Ectodermal cell (in vitro differentiated cells): ENCODE measurements at regions not wholly inside any gene's neighbourhood (a gene's known extent, or its start where the extent isn't known, plus 50 kb on each side); places are given as distances from the start of the nearest gene placed in this dataset.

Source experiments
- H3K27ac ChIP-seq: 2 replicates; pipeline ENCODE4 v1.7.0; 2013; ENCODE audit warnings: mild to moderate bottlenecking, low read depth, low read length; ENCODE audit not compliant: insufficient read depth, poor library complexity, severe bottlenecking
- H3K27me3 ChIP-seq: 2 replicates; pipeline ENCODE4 v1.7.0; 2013; ENCODE audit warnings: mild to moderate bottlenecking, low read length; ENCODE audit not compliant: insufficient read depth, control insufficient read depth, poor library complexity, severe bottlenecking
- H3K36me3 ChIP-seq: one replicate; pipeline ENCODE4 v1.7.0; 2013; ENCODE audit warnings: low read length; ENCODE audit not compliant: control insufficient read depth, insufficient read depth
- H3K4me1 ChIP-seq: one replicate; pipeline ENCODE4 v1.7.0; 2013; ENCODE audit warnings: low read length; ENCODE audit not compliant: control insufficient read depth, insufficient read depth
- H3K4me3 ChIP-seq: 2 replicates; pipeline ENCODE4 v1.7.0; 2013; ENCODE audit warnings: low read depth, low read length, control low read depth; ENCODE audit not compliant: insufficient read depth
- H3K9me3 ChIP-seq: 2 replicates; pipeline ENCODE4 v1.7.0; 2013; ENCODE audit warnings: mild to moderate bottlenecking, low read length, moderate library complexity; ENCODE audit not compliant: control insufficient read depth
- WGBS, 2 experiments: methylation state at CpG; one replicate each; pipeline ENCODE4 v1.1.7; 2013; ENCODE audit warnings: missing lambda C conversion rate in 2 of 2; 5-methylcytosine and 5-hydroxymethylcytosine counted together

DNA sequence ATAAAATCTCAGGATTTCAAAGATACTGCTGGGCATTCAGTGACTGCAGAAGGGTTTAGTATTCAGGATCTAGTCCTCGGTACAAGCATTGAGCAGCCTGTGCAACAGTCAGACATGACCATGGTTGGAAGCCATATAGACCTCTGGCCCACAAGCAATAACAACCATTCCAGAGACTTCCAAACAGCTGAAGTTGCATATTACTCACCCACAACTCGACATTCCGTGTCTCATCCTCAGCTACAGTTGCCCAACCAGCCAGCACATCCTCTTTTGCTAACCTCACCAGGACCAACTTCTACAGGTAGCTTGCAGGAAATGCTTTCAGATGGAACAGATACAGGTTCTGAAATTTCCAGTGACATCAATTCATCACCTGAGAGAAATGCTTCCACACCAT is 156.8 kb downstream of the C11orf91 start:
- H3K27ac ChIP-seq = no peak overlapping the region

DNA sequence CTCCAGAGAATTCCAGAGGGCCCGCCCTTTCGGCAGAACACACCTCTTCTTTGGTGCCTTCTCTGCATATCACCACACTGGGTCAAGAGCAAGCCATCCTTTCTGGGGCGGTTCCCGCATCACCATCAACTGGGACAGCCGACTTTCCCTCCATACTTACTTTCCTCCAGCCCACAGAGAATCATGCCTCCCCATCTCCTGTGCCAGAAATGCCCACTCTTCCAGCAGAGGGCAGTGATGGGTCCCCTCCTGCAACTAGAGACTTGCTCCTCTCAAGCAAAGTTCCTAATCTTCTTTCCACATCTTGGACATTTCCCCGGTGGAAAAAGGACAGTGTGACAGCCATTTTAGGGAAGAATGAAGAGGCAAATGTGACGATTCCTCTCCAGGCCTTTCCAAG is 157.7 kb downstream of the C11orf91 start:
- 78 to 84% methylated on average over 7 of the region's 7 CpGs for WGBS, 2 experiments
- Histone ChIP-seq H3K4me3 (no peak overlapping the region), H3K27me3 (no peaks in the 10 kb centered on the region), H3K36me3 (no peaks in the 10 kb centered on the region), H3K9me3 (no peaks in the 10 kb centered on the region), H3K27ac (no peak overlapping the region), H3K4me1 (peaks cover 9% of the 10 kb centered on the region)

More for the DNA sequence above, 156.8 kb downstream of the C11orf91 start:
- no peak overlapping the region for H3K4me3 ChIP-seq
- H3K27me3 ChIP-seq = no peaks in the 10 kb centered on the region
- 92 to 94% methylated on average over 3 of the region's 3 CpGs for WGBS, 2 experiments
- no peaks in the 10 kb centered on the region for H3K9me3 ChIP-seq
- H3K36me3 ChIP-seq = no peaks in the 10 kb centered on the region
- H3K4me1 ChIP-seq = peaks cover 9% of the 10 kb centered on the region

DNA sequence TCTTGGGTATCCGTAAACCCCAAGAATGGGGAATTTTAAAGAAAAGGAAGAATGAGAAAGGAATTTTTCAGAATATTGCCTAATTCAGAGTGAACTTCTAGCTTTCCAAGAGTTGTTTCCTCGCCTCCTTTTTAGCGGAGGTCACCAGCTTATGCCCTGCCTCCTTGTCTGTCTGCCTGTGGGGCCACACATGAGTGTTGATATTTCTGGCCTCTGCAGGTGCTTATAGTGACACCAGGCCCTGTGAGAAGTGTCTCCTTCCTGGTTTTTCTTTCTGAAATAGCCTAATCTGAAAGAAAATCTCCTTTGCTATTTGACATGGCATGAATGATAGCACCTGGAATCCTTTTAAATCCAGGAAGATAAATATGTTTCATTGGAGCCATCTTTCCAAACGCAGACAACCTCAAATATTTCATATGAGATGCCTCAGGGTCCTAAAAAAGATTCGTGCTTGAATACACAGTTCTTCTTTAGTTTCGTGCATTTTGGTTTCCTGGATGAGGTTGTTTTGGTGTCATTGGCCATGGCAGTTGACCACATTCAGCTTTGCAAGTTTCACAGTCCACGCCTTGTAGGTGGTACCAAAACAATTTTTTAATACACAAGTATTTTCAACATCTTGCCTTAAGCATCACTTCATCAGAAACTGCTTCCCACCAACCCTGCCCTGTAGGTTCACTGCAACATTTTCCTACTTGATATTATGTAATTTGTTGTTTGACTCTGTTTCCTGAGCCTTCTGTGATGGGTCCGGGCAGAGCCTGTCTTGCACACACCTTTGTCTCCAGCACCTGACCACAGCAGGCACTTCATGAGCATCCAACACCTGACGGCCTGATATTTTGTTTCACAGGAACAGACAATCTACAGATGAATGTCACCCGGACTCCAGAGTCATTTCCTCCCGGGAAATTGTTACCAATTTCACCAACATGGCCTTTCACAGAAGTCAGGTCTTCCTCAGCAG is 159.4 kb downstream of the C11orf91 start:
- no peaks in the 10 kb centered on the region for H3K36me3 ChIP-seq
- H3K27me3 ChIP-seq = no peaks in the 10 kb centered on the region
- no peak overlapping the region for H3K4me3 ChIP-seq
- WGBS, 2 experiments = 94 to 95% methylated on average over 11 of the region's 11 CpGs
- H3K9me3 ChIP-seq = no peaks in the 10 kb centered on the region
- H3K27ac ChIP-seq = no peak overlapping the region
- peaks cover 9% of the 10 kb centered on the region for H3K4me1 ChIP-seq

DNA sequence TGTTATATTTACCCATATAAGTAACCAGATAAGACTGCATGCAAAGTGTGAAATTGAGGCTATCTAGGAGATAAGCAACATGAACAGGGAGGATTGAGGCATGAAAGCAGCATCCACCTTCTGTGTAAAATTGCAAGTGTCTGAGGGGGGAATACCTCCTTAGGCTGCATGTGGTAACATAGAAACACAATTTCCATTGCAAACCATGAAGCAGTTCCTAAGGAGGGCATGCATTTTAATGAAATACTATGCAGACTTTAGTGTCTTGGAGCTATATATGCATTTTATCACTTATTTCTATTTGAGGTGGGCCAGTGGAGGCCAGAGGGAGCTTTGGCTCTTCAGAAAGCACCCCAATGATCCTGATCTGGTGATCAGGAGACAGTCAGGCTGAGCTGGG is 160.2 kb downstream of the C11orf91 start:
- H3K27me3 ChIP-seq = no peaks in the 10 kb centered on the region
- H3K4me1 ChIP-seq = peaks cover under 1% of the 10 kb centered on the region
- no peaks in the 10 kb centered on the region for H3K9me3 ChIP-seq
- H3K4me3 ChIP-seq = no peak overlapping the region
- no peaks in the 10 kb centered on the region for H3K36me3 ChIP-seq
- H3K27ac ChIP-seq = no peak overlapping the region

DNA sequence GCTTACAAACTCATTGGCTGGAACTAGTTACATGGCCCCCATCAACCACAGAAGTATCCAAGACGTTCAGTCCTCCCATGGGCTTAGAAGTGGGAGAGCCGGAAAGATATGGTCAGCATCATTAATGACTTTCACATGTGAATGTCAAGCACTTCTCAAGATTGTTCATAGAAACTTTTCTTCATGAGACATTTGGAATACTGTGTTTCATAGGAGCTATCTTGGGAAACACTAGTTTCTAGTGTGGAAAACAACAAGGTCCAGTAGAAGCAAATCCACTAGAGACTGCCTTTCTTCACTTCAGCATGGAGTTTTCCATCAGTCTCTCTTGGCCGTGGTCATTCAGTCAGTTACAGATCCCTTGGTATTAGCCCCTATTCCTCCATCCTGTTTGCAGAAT is 160.9 kb downstream of the C11orf91 start:
- Histone ChIP-seq H3K9me3 (no peaks in the 10 kb centered on the region), H3K36me3 (no peaks in the 10 kb centered on the region), H3K27ac (no peak overlapping the region), H3K4me3 (no peak overlapping the region), H3K27me3 (no peaks in the 10 kb centered on the region), H3K4me1 (no peaks in the 10 kb centered on the region)
- WGBS, 2 experiments = 92 to 96% methylated on average over 3 of the region's 3 CpGs

DNA sequence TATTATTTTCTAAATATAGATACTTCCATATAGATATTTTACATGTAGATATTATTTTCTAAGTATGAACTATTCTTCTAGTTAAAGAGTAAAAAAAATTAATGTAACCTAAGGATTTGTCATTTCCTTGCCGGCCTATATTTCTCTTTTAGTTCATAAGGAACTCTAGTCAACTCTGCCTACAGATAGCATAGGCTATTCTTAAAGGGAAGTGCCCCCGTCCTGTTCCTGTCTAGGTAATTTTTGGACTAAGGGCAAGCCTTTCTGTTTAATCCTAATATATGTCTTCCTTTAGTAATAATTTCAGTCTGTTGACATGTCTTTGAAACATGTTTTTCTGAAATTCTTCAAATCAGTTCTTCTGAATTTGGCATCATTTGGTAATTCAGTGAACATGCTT is 161.9 kb downstream of the C11orf91 start:
- Histone ChIP-seq H3K4me1 (no peaks in the 10 kb centered on the region), H3K27ac (no peak overlapping the region), H3K4me3 (no peak overlapping the region), H3K27me3 (no peaks in the 10 kb centered on the region), H3K36me3 (no peaks in the 10 kb centered on the region), H3K9me3 (no peaks in the 10 kb centered on the region)
- 88 to 92% methylated on average over 1 to 2 of the region's 2 CpGs for WGBS, 2 experiments

DNA sequence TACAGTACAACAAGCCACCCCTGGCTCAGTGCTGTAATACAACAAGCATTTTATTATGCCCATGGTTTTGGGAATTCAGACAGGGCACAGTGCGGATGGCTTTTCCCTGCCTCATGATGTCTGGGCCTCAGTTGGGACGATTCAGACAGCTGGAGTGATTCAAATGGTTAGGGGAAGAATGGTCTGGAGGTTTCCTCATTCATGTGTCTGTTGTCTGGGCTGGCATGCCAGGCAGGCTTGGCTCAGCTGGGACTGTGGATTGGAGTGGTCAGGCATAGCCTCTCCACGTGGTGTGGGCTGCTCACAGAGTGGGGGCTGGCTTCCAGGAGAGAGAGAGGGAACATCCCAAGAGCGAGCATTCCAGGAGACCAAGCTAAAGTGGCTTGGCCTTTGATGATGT is 164.4 kb downstream of the C11orf91 start:
- H3K27ac ChIP-seq = no peak overlapping the region
- no peaks in the 10 kb centered on the region for H3K4me1 ChIP-seq
- WGBS, 2 experiments = 84 to 88% methylated on average over 4 of the region's 4 CpGs
- no peak overlapping the region for H3K4me3 ChIP-seq
- no peaks in the 10 kb centered on the region for H3K9me3 ChIP-seq
- no peaks in the 10 kb centered on the region for H3K27me3 ChIP-seq
- H3K36me3 ChIP-seq = no peaks in the 10 kb centered on the region

DNA sequence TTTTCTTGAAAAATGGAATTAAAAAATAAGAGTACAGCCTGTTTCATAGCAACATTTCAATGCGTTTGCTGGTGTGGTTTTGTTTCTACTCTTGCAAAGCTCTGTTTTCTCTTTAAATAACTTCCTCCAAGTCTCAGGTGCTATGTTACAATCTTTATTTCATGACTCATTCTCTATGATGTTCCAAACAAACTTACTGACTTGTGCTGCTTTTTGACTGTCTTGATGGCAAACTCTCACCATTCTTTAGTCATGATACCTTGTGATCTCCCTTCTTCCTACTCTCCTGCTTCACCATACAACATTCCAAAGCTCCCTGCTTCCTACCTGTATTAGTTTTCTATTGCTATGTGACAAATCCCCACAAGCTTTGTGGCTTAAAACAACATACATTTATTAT is 166.1 kb downstream of the C11orf91 start:
- no peak overlapping the region for H3K4me3 ChIP-seq
- no peak overlapping the region for H3K27ac ChIP-seq
- H3K27me3 ChIP-seq = no peaks in the 10 kb centered on the region
- WGBS, 2 experiments = 93 to 94% methylated on average over 1 of the region's 1 CpG
- no peaks in the 10 kb centered on the region for H3K36me3 ChIP-seq
- H3K4me1 ChIP-seq = no peaks in the 10 kb centered on the region
- no peaks in the 10 kb centered on the region for H3K9me3 ChIP-seq

DNA sequence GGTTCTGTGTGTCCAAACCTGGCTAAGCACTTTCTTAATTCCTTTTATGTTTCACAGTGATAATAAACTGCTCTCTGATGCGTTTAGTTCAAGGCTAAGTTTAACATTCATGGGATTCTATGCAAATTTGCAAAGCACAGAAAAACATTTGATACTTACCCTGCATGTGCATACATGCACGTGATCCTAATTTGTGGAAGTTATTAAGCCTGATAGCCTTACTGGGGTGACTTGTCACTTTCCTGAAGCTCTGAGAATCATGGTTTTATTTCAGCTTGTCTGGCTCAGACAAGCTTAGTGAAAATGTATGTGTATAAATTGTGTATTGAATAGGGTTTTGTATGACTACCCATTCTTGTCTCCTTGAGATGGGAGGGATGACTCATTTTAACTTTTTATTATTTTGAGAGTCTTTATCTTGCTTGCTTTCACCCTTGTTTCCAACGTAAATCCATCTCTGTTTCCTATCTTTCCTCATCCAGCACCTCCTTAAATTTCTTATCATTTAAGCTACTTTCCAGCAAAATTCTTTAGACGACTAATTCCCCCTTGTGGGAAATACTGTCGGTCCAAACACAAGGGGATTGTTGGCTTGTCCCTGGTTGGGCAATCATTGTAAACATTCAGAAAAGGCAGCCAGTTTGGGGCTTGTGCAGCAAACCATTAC is 167.1 kb downstream of the C11orf91 start:
- no peaks in the 10 kb centered on the region for H3K36me3 ChIP-seq
- no peak overlapping the region for H3K4me3 ChIP-seq
- H3K4me1 ChIP-seq = no peaks in the 10 kb centered on the region
- no peaks in the 10 kb centered on the region for H3K27me3 ChIP-seq
- H3K27ac ChIP-seq = no peak overlapping the region
- WGBS, 2 experiments = 91 to 94% methylated on average over 5 of the region's 5 CpGs
- H3K9me3 ChIP-seq = no peaks in the 10 kb centered on the region

DNA sequence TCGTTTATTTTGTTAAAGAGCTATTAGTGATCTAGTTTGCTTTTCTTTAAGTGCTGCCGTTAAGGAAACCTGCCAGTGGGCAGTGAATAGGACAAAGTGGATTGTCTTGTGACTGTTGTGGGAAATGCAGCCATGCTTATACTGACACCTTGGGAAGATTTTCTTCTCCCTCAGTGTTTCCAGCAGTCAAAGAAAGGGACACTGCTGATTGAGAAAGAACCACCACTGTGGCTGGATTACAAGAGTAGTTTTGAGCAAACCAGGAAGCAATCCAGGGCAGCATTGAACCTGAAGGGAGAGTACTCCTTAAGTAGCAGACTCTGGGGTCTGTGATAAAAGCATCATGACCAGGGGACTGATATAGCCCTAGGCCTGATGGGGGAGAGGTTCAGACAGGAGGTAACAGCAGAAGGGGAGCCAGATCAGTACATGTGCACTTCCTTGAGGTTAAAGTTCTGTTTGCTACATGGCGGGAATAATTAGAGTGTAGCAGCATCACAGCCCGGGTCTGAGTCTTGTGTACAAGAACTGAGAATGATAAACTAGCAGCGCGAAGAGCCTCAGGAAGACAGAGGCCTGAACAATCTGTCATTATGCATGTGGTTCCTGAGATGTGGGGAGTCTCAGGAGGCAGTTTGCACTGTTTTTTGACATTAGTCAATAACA is 167.8 kb downstream of the C11orf91 start:
- H3K9me3 ChIP-seq = no peaks in the 10 kb centered on the region
- H3K4me3 ChIP-seq = no peak overlapping the region
- no peaks in the 10 kb centered on the region for H3K36me3 ChIP-seq
- H3K27ac ChIP-seq = no peak overlapping the region
- H3K4me1 ChIP-seq = no peaks in the 10 kb centered on the region
- 92 to 94% methylated on average over 6 of the region's 6 CpGs for WGBS, 2 experiments
- no peaks in the 10 kb centered on the region for H3K27me3 ChIP-seq
